IPS-15b (cell line): ENCODE measurements at regions not wholly inside any gene's neighbourhood (a gene's known extent, or its start where the extent isn't known, plus 50 kb on each side); places are given as distances from the start of the nearest gene placed in this dataset.
"Not testable (repeated sequence)": the region's sequence is repeated elsewhere in the genome, so short reads cannot be mapped to it uniquely, and the experiment has no call there.

Experiments
- H3K27me3 ChIP-seq: one replicate; pipeline ENCODE4 v1.6.1; 2013; ENCODE audit warnings: low read length; ENCODE audit not compliant: control insufficient read depth, insufficient read depth
- H3K36me3 ChIP-seq: one replicate; pipeline ENCODE4 v1.6.1; 2013; ENCODE audit warnings: low read length; ENCODE audit not compliant: control insufficient read depth, insufficient read depth
- H3K4me1 ChIP-seq: one replicate; pipeline ENCODE4 v1.6.1; 2013; ENCODE audit warnings: mild to moderate bottlenecking, low read length; ENCODE audit not compliant: control insufficient read depth, insufficient read depth
- H3K4me3 ChIP-seq: one replicate; pipeline ENCODE4 v1.5.1; 2013; ENCODE audit warnings: low read depth, low read length
- H3K9ac ChIP-seq: one replicate; pipeline ENCODE4 v1.6.1; 2013; ENCODE audit warnings: low read depth, mild to moderate bottlenecking, low read length
- H3K9me3 ChIP-seq: one replicate; pipeline ENCODE4 v1.6.1; 2013; ENCODE audit warnings: mild to moderate bottlenecking, low read length; ENCODE audit not compliant: control insufficient read depth, insufficient read depth

DNA sequence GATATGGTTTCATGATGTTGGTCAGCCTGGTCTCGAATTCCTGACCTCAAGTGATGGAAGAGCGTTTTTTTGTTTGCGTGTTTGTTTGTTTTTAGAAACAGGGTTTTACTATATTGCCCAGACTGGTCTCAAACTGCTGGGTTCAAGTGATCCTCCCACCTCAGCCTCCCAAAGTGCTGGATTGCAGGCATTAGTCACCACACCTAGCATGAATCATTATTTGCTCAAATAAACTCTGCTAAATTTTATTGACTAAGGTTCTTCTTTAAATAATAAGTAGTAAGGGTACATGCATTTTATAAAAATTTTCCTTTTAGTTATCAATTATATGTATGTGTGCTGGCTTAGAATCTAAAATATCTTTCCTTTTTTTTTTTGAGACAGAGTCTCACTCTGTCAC lies 52.9 kb downstream of the ZBTB9 start:
- peaks cover 6% of the 10 kb centered on the region for H3K4me1 ChIP-seq
- H3K9me3 ChIP-seq: no peaks in the 10 kb centered on the region

GRCh38 chr6:33508935-33509926 lies 54.9 kb downstream of the ZBTB9 start:
- H3K4me3 ChIP-seq: peak overlapping the region; percentile 56
- H3K9ac ChIP-seq: no peak overlapping the region
- peaks cover 6% of the 10 kb centered on the region for H3K4me1 ChIP-seq
- H3K9me3 ChIP-seq: no peaks in the 10 kb centered on the region
- H3K36me3 ChIP-seq: no peaks in the 10 kb centered on the region
- H3K27me3 ChIP-seq: no peaks in the 10 kb centered on the region

More for the DNA sequence above, 52.9 kb downstream of the ZBTB9 start:
- no peaks in the 10 kb centered on the region for H3K36me3 ChIP-seq
- H3K9ac ChIP-seq: no peak overlapping the region
- no peaks in the 10 kb centered on the region for H3K27me3 ChIP-seq
- no peak overlapping the region for H3K4me3 ChIP-seq

- Histone ChIP-seq H3K4me3 (no peak overlapping the region), H3K9me3 (no peaks in the 10 kb centered on the region), H3K36me3 (no peaks in the 10 kb centered on the region), H3K4me1 (peaks cover 4% of the 10 kb centered on the region), H3K27me3 (no peaks in the 10 kb centered on the region), H3K9ac (no peak overlapping the region)
Measured at GRCh38 chr6:33513213-33513612, 58.8 kb downstream of the ZBTB9 start.

GRCh38 chr6:33516726-33517125 lies 62.4 kb downstream of the ZBTB9 start:
- H3K27me3 ChIP-seq: no peaks in the 10 kb centered on the region
- no peaks in the 10 kb centered on the region for H3K4me1 ChIP-seq
- no peak overlapping the region for H3K4me3 ChIP-seq
- no peaks in the 10 kb centered on the region for H3K36me3 ChIP-seq
- no peak overlapping the region for H3K9ac ChIP-seq
- H3K9me3 ChIP-seq: no peaks in the 10 kb centered on the region

GRCh38 chr6:33520636-33521488 lies 59.2 kb downstream of the BAK1 start:
- H3K9me3 ChIP-seq, H3K9ac ChIP-seq, H3K36me3 ChIP-seq, H3K4me3 ChIP-seq, H3K4me1 ChIP-seq, H3K27me3 ChIP-seq: not testable (repeated sequence)

DNA sequence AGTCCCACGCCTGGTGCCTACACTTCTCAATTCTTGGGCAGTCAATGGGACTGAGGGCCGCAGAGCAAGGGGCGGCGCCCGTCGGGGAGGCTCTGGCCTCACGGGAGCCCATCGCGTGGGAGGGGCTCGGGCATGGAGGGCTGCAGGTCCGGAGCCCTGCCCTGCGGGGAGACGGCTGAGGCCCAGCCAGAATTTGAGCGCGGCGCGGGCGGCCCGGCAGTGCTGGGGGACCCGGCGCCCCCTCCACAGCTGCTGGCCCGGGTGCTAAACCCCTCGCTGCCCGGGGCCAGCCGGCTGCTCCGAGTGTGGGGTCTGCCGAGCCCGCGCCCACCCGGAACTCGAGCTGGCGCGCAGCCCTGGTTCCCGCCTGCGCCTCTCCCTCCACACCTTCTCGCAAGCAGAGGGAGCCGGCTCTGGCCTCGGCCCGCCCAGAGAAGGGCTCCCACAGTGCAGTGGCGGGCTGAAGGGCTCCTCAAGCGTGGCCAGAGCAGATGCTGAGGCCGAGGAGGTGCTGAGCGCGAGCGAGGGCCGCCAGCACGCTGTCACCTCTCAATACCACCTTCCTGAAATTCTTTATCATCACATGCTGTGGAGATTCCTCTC lies 58.5 kb downstream of the BAK1 start:
- H3K4me3 ChIP-seq: no peak overlapping the region
- H3K4me1 ChIP-seq: no peaks in the 10 kb centered on the region
- no peak overlapping the region for H3K9ac ChIP-seq
- no peaks in the 10 kb centered on the region for H3K36me3 ChIP-seq
- peaks cover 4% of the 10 kb centered on the region for H3K27me3 ChIP-seq
- no peaks in the 10 kb centered on the region for H3K9me3 ChIP-seq
